B cell (primary cell): ENCODE measurements at regions not wholly inside any gene's neighbourhood (a gene's known extent, or its start where the extent isn't known, plus 50 kb on each side); places are given as distances from the start of the nearest gene placed in this dataset.

Experiments used
- EZH2 ChIP-seq: IDR thresholded peaks from 2 replicates; pipeline ENCODE4 v1.6.1; 2012; ENCODE audit warnings: borderline replicate concordance, low read depth, mild to moderate bottlenecking, moderate library complexity, low read length; ENCODE audit not compliant: insufficient read depth, poor library complexity, severe bottlenecking
- TF ChIP-seq, protein P1 (sequence below): fragments of 200-600 bp; IDR thresholded peaks from one replicate; pipeline ENCODE4 v1.8.0; 2022; ENCODE audit warnings: antibody characterized with exemption, mild to moderate bottlenecking

DNA sequence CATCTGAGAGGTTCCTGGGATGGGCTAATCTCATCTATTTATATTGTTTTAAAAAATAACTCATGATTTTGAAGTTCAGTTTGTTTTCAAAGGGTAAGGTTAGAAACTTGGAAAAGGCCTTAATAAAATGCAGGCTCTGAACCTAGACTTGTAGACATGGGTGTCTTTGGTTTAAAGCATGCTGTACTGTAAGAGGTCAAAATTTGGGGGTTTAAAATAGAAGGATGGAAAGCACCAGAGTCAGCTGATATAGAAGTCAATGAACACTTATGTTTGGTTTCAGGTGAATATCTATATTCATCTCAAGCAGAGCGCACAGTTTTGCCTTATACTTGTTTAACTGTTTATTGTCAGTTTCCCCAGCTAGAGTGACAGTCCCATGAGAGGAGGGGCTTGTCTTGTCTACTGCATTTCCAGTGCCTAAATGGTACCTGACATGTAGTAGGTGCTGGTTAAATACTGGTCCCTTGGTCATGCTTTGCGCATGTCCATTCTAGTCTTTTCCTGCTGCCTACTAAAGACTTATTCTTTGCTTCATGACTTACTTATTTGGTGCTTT lies 112.3 kb upstream of the DTNBP1 start:
- TF ChIP-seq, protein P1, sequence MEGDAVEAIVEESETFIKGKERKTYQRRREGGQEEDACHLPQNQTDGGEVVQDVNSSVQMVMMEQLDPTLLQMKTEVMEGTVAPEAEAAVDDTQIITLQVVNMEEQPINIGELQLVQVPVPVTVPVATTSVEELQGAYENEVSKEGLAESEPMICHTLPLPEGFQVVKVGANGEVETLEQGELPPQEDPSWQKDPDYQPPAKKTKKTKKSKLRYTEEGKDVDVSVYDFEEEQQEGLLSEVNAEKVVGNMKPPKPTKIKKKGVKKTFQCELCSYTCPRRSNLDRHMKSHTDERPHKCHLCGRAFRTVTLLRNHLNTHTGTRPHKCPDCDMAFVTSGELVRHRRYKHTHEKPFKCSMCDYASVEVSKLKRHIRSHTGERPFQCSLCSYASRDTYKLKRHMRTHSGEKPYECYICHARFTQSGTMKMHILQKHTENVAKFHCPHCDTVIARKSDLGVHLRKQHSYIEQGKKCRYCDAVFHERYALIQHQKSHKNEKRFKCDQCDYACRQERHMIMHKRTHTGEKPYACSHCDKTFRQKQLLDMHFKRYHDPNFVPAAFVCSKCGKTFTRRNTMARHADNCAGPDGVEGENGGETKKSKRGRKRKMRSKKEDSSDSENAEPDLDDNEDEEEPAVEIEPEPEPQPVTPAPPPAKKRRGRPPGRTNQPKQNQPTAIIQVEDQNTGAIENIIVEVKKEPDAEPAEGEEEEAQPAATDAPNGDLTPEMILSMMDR: no peak
- no peak for TF ChIP-seq EZH2
